GOT3 (cell line): ENCODE measurements at regions not wholly inside any gene's neighbourhood (a gene's known extent, or its start where the extent isn't known, plus 50 kb on each side); places are given as distances from the start of the nearest gene placed in this dataset.

ENCODE experiments used
- DNase-seq: peaks from one replicate; lab custom pipeline; 2025; ENCODE audit warnings: mixed read lengths; lab: John Stamatoyannopoulos, UW

DNA sequence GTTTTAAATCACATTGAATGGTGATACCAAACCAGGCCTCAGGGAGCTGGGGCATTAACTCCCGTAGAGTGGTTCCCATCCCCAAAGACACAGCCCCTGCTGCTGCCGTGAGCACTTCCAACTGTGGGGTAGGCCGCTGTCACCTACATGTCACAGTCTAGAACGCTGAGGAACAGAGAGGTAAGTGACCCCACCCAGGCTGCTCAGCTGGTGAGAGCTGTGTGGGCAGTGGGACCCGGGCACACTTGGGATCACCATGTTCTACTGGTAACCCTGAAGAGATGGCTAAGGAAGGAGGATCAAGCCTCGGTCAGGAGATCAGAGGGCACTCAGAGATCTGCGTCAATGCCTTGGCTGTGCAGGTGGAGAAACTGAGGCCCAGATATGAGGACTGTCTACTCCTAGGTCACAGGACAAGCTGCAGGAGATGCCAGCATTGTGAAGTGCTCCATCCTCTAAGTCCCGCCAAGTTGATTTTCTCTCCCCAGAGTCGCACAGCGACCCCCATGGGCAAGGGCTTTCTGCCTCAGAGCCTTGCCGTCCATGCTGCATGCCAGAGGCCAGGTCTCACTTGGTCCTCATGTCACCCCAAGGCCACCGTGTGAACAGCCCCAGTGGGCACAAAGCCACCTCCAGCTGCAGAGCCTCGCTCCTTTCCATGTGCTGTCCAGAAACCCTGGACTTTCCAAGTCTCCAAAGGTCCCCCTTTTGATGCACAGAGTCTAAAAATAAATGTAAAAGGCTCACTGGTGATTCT, 144.2 kb upstream of the OTOS start:
- DNase-seq, result no peak

DNA sequence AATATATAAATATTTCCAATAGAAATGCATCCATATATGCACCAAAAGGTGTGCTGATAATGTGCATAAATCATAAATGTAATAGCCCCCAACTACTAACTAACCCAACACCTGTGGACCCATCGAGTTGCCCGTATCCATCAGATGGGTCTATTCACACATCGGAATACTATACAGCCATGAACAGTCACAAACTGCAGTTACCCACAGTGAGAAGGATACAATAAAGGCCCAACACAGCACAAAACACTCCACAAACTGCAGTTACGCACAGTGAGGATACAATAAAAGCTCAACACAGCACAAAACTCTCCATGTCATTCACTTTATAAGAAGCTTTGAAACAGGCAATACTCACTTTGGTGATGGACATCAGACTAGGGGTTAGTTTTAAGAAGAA, 145.3 kb upstream of the OTOS start:
- DNase-seq, result no peak

DNA sequence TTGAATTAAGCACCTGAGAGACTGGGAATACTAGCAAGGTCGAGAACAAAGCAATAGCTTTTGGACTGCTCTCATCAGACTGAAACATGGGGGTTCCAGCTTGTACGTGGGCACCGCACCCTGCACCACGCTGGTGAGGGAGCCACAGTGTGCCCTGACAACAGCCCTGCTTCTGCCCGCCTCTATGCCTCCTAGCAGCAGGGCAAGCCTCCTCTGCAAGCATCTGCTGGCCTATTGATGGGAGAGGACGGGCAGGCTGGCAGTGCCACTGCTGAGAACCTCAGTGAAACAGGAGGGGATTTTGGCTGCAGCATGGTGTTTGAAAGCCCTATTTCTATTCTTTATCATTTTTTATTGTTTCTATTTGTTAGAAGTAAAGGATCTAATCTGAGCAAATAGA, 146.1 kb upstream of the OTOS start:
- DNase-seq, result no peak

DNA sequence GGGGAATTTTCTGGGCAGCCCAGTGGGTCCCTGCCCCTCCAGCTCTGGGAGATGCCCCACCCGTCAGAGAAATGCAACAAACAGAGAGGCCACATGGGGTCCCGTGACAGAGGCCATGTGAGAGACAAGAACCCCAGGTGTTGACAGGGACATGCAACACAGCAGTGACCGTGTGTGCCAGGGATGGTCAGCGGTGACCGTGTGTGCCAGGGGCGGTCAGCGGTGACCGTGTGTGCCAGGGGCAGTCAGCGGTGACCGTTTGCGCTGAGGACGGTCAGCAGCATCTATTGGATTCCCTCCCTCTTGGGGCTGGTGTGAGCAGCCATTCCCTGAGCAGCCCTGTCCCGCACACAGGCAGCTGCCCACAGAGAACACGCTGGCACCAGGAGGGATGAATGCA, 146.6 kb upstream of the OTOS start:
- DNase-seq, result no peak

DNA sequence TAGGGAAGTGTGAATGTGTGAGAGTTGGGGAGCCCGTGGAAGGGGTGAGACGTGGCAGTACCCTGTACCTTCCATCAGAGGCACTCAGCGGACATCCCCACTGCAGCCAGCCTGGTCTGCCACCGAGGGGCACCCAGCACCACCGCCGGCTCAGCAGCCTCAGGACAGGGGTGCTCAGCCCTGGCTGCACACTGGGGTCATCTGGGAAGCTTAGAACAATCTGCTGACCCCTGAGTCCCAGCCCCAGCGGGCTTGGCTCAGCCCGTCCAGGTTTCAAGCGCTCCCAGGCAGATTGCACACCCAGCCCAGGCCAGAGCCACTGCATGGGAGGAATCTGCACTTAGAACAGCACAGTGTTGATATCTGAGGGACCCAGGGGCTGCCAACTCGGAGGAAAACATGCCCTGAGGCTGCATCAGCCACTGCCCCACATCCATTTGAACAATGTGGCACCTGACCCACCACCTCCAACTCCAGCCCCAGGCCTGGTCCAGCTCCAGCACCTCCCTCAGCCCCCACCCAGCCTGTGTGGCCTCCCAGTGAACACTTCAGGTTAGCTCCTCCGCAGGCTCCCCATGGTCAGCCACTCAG, 147.1 kb upstream of the OTOS start:
- no peak for DNase-seq

DNA sequence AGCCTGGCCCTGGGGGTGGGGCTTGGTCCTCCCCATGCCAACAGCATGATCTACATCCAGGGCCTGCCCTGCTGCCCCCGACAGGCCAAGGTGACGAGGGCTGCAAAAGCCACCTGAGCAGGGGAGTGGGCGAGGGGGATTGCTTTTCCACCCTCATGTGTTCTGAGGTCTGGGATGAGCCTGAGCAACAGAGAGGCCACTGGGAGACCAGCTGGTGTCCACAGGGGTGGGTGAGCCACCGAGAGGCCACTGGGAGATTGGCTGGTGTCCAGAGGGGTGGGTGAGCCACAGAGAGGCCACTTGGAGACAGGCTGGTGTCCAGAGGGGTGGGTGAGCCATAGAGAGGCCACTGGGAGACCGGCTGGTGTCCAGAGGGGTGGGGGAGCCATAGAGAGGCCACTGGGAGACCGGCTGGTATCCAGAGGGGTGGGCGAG, 147.4 kb upstream of the GPC1 start:
- DNase-seq, result no peak

DNA sequence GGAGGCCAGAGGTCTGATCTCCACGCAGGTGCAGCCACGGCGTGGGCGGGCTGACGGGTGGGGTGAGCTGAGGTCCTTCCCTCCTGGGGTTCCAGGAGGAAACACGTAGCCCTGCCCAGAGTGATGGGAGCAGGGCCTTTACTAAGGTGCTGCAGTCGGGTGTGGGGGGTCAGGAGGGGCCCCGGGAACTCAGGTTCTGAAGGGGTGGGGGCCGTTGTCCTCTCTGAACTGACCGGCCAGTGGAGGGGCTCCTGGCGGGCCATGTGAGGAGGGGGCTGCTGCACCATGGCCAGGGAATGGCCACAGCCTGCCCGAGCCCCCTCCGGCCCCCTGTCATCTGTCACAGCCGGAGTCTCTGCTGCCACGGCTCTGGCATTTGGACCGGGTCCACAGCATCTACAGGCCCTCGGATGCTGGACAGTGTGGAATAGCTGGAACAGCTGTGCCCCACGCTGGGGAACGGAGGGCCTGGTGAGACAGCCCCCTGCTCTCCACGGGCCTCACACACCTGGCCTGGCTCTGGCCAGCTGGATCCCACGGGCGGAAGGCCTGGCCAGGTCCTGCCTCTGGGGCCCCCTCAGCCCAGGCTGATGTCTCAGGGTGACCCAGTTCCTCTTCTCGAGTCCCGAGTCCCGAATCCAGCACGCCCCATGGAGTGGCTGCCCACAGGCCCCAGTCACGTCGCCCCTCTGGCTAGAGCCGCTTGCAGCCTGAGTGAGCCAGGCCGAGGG, 145.6 kb upstream of the GPC1 start:
- DNase-seq, result no peak

DNA sequence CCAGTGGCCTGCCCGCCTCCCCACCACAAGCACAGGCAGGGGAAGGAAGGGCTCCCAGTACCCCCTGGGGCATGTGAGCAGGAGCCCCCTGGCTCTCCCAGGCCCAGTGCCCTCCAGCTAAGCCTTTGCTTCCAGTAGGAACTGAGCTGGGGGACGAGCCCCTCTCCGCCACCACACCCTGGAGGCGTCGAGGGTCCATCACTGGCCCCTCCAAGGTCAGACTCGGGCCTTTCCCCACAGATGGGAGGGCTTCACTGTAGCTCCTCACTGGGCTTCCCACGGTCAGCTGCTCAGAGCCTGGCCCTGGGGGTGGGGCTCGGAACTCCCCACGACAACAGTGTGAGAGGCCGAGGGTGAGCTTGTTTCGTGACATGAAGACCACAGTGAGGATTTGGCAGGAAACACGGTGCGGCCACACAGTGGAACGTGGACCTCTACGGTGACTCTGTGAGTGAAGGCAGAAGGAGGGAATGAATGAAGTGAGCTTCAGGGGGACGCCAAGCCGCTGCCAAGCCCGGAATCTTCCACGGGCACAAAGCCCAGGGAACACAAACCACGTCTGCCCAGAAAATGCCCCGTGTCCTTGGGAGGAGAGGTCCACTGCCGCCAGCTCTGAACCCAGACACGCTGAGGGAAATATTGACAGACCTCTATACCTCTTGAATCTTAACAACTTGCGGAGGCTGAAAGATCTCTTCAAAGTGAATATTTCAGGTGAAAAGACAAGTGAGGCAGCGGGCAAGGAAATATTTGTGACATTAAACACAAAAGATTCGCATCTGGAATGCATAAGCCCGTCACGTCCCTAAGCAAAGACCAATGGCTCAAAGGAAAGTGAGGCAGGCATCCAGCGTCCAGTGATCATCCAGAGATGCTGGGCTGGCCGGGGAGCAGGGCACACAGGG, 144.8 kb upstream of the GPC1 start:
- DNase-seq, result no peak

DNA sequence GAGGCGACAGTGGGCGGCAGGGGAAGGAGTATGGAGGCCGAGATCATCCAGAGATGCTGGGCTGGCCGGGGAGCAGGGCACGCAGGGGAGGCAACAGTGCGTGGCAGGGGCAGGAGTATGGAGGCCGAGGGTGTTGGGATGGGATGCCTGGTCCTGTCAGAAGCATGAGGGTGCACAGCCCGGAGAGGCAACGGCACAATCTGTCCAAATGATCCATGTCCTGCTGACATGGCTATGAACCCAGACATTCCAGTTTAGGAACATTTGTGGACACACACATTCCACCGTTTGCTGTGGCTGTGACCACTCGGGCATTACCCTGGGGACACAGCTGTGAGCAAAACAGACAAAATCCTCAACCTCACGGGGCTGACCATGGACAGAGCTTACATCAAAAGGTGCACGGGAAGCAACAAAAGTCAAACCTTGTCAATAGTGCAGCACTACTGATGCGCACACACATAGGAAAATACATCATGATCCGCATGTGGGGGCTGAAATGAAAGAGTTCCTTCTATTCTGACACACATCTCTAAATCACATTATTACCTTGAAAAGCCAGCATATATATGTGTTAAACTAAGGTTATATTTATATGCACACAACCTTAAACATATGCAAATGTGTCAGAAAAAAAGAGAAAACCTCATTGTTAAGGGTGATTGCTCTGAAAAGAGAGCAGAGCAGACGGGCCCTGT, 144.0 kb upstream of the GPC1 start:
- no peak for DNase-seq

DNA sequence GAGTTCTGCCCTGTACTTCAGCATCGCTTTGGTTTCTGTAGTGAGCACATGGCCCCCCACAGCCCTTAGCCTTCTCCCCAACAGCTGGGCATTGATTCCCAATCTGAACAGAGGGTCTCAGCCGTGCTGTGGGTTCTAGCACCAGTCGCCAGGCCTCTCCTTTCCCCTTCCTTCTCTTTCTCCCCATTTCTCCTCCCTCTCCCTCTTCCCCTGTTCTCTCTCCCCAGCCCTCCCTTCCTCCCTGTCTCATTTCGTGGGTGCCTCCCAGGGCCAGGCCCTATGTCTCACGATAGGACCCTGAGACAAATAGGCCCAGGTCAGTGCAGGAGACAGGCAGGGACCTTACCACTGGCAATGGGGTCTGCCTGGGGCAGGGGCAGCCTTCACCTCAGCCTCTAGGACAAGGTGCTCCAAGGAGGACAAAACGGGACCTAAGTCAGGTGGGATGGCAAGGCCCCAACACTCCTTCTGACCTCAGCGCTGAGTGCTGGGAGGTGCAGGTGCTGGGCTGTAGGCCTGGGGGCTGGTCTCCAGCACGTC, 143.4 kb upstream of the GPC1 start:
- DNase-seq, result no peak

DNA sequence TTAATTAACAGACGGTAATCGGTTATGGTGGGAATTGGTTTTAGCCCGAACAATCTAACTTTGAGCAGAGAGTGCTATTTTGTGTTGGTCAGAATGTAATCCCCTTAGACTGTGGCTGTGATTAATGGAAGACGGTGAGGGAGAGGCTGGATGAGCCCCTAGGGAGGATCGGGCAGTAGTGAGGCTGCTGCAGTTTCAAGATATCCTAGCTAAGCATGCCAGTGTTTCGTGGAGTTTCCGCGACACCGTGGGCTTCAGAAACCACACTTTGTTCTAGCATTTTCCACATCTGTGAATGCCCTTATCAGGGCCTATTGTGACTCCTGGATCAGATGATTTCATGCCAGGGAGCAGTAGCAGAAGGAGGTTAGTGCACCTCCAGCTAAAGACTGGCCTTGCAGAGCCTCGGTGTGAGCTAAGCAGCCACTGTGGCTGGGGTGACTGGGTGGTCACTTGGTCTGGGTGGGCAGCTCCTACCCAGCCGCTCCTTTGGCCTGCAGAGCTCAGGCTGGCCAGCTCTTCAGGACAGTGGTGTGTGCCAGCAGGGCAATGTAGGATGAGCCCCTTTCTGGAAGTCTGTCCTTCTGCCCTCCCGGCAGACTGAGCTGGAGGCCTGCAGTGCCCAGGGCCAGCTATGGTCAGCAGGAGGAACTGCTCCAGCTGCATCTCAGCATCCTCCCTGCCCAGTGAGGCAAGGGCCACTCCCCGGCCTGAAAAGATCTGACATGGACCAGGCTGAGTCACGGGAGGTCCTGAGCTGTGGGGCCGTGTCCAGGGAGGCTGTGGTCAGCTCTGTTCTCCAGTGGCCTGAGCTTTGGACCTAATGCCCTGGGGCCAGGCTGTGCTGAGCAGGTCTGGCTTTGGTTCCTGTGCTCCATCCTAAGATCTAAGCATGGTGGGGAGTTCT, 142.6 kb upstream of the GPC1 start:
- DNase-seq, result no peak

DNA sequence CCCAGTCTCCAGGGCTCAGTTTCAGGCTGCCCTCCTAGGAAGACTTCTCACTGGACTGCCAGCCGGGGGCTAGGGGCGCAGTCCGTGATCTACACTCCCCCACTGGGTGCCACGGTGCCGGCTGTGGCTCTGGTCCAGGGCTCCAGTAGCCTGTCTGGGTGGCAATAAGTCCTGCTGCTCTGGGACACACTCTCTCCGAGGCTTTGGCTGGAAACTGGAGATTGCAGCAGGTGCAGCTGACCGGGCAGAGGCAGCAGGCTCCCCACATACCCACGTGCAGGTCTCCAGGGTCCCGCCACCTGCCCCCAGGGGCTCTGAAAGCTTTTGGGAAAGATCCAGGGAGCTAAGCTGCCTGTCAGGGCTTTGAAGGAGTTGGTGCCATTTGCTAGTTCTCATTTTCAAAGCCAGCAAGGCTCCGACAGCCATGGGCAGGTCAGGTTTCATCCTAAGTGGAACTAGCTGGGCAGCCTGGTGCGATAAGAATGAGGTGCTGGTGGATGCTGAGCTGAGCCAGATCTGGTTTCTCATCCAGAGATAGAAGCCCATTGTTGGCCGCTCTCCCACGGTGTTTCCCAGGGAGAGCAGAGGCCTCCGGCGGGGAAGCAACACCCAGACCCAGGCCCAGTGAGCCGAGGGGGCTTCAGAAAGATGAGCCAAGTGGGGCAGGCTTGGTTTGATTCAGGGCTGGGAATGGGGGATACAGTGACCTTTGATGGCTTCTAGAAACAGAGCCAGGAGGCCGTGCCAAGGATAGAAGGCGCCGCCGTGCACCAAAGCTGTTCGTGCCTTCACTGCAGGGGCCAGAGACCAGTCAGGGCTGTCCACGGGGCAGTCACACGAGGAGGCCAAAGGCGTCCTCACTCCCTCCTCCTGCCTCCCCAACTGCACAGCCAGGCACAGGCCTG, 141.7 kb upstream of the GPC1 start:
- no peak for DNase-seq

DNA sequence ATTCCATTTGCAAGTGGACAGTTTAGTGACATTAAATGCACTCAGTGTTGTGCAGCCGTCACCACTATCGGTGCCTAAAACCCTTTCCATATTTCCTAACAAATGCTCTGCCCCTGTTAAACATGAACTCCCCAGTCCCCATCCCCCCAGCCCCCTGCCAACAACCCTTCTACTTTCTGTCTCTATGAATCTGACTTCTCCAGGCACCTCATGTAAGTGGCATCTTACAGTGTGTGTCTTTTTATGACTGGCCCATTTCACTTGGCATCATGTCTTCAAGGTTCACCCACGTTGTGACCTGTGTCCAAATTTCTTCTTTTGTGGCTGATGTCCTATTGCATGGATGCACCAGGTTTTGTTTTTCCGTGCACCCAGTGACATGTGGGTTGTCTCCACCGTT, 140.9 kb upstream of the GPC1 start:
- DNase-seq, result no peak

DNA sequence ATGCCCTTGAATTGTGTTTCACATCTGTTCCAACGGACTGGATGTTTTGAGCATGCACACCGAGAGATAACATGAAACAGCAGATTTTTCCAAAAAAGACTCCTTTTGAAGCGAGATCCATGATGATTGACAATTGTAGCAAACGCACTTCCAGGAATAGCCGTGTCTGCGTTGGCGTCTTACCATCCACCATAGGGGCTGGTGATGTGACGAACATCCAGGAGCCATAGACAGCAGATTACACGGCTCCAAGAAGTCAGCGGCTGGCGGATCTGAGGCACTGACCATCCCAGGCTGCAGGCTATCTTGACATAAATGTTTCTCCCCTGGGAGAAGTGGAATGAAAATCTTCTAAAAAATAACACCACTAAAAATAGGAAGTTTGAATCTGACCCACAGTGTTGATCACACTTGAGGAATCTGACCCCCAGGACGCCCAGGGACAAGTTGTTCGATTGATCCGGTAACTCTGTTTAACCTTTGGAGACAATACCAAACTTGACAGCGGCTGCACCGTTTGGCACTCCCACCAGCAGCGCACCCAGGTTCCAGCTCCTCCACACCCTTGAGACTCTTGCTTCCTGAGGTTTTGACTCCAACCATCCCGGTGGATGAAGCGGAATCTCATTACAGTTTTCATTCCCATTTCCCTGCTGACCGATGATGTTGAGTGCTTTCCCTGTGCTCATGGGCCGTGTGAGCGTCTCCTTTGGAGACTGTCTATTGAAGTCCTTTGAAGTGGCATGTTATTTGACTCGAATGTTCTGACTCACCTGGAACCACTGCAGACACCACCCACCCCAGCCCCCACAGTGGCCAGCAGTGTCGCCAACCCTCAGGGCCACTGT, 140.0 kb upstream of the GPC1 start:
- no peak for DNase-seq

DNA sequence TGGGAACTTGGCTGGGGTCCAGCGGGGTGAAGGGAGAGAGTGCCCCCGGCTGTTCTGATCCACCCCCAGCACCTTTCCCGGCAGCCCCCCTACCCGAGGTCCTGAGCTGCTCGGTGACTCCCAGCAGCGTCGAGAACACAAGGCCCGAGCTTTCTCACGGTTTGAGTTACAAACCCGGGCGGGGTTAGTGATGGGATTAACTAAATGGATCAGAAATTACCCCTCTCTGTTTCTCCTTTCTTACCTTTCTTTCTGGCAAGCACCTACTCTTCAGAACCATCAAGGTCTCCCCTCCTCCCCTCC, 139.4 kb upstream of the GPC1 start:
- no peak for DNase-seq

DNA sequence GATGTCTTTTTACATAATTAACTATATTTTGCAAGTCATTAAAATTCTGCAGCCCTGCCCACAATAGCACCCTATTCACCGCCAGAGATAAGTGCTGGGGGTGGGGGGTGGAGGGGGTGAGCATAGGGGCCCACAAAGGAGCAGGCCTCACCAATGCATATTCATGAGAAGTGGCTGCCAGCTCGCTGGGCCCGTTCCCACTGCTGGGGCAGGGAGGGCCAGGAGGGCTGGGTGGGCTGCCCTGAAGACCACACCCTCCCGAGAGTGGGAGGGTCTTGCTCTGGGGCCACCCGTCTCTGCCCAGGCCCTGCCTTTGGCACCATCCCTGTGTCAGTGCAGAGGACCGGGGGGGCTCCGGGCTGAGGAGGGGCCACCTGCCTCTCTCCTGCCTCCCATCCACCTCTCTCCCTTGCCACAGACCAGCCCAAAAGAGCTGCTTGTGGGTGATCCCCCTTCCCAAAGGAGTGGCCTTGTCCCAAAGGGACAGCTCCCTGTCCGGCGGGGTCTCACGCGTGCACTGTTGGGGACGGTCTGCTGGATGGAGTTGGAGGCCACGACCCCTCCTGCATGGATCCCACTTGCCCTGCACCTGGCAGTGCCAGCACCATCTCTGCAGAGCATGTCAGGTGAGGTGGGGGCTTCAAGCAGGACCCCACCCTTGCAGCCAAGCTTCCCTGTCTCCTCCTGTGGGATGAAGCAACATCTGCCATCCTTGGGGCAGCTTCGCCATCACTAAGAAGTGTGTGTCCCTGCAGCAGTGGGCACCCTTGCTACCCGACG, 138.8 kb upstream of the GPC1 start:
- DNase-seq, result no peak

DNA sequence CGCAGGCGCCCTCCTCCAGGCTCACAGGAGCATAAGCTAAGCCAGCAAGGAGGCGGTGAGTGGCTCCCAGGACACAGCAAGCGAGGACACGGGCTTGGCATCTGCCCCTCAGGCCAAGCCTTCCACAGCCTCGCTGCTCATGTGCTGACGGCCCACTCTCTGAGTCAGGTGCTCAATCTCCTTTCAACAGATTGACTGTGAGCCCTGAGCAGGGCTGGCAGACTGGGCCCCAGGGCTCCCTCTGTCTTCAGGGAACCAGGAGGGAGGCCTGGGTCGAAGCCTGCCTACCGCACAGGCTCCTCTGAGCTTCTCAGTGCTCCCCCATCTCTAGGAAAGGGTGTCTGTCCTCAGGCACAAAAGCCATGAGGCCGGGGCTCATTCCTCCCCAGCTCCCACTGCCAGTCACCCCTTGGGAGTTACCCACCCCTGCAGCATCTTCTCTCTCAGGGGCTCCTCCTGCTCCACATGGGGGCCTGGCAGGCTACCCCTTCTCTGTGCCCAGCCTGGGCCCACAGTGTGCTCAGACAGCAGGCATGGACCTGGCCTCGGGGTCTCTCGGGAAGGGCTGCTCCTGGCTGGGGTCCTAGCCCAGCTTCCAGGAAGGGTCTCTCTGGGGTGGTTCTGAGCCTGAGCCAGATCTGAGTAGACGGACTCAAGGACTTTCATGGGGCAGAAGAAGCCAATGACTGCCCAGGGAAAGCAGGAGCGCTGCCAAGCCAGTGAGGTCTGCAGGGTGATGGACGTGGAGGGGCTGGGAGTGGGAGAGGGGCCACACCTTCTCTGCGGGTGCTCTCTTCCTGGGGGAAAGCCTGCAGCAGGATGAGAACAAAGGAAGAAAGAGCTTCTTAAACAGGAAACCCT, 138.0 kb upstream of the GPC1 start:
- no peak for DNase-seq
